ENCODE measurements at regions not wholly inside any gene's neighbourhood (a gene's known extent, or its start where the extent isn't known, plus 50 kb on each side); places are given as distances from the start of the nearest gene placed in this dataset.

DNA sequence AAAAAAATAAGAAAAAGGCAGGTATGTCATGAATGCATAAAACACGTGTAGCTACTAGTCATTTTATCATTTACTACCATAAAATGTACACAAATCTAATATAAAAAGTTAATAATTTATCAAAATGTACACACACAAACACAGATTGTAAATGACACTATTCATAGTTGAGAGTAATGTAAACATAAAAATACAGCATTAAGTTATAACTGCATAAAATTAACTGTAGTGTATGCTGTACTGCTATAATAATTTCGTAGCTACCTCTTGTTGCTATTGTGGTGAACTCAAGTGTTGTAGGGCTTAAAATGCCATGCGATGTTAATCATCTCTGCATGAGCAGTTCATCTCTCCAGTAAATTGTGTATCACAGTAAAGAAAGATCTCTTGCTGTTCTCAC is 170.0 kb downstream of the MRPL14 start:
- no peak overlapping the region for H3K4me3 ChIP-seq (ENCODE audit: control insufficient read depth, low read depth, low read length)
- no peak for DNase-seq (ENCODE audit: low read depth)
- TF ChIP-seq, protein P1, sequence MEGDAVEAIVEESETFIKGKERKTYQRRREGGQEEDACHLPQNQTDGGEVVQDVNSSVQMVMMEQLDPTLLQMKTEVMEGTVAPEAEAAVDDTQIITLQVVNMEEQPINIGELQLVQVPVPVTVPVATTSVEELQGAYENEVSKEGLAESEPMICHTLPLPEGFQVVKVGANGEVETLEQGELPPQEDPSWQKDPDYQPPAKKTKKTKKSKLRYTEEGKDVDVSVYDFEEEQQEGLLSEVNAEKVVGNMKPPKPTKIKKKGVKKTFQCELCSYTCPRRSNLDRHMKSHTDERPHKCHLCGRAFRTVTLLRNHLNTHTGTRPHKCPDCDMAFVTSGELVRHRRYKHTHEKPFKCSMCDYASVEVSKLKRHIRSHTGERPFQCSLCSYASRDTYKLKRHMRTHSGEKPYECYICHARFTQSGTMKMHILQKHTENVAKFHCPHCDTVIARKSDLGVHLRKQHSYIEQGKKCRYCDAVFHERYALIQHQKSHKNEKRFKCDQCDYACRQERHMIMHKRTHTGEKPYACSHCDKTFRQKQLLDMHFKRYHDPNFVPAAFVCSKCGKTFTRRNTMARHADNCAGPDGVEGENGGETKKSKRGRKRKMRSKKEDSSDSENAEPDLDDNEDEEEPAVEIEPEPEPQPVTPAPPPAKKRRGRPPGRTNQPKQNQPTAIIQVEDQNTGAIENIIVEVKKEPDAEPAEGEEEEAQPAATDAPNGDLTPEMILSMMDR (IDR thresholded peaks at IDR 0.05; ENCODE audit: control insufficient read depth, insufficient read depth, low read depth, low read length, missing control alignments) = no peak

DNA sequence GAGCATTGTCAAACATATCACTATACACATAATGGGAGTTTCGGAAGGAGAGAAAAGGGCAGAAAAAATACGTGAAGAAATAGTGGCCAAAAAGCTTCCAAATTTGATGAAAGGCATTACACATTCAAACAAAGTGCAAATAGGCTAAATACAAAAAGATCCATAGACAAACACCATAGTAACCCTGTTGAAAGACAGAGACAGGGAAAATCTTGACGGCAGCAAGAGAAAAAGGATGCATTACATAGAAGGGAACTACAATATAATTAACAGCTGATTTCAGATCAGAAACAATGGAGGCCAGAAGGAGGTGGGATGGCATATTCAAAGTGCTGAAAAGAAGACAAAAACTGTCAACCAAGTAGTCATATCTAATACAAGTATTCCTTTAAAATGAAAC is 170.8 kb downstream of the MRPL14 start:
- TF ChIP-seq, protein P1 (IDR thresholded peaks at IDR 0.05; ENCODE audit: control insufficient read depth, insufficient read depth, low read depth, low read length, missing control alignments) = no peak
- no peak for DNase-seq (ENCODE audit: low read depth)

DNA sequence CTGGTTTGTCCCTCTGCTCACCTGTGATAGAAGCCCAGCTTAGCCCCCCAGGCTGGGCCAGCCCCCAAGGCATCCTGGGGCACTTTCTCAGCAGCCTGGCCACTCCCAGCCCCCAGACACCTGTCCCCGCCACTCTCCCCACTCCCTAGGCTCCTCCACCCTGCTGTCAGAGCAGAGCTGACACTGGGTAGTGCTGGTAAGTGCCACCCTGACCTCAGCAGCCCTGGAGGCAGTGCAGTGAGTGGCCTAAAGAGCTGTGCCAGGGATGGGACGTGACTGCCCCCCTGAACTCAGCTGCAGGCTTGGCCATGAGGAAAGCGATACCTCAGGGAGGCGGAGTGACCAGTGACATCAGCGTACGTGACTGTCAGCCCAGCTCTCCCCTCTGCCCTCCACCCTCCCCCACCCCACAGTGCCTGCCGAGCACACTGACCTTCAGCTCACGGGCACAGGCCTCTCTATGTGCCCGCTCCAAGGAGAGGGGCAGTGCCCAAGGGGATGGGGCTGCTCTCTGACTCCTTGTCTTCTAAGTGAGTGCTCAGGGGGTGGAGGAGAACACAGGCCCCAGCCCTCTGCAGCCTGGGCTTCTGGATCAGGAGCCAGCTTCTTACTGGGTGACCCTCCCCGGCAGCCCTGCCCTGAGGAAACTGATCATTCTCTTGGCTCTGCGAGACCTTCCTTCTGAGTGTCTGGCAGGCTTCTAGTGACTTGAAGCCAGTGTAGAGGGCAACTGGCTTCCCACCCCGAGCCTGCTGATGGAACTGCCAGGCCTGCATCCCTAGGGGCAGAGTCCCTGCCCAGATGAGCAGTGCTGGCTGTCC is 172.7 kb downstream of the MRPL14 start:
- TF ChIP-seq, protein P1 (IDR thresholded peaks at IDR 0.05; ENCODE audit: control insufficient read depth, insufficient read depth, low read depth, low read length, missing control alignments) = no peak
- H3K4me3 ChIP-seq (ENCODE audit: control insufficient read depth, low read depth, low read length) = no peak overlapping the region
- DNase-seq (ENCODE audit: low read depth) = no peak

More for the DNA sequence above, 170.8 kb downstream of the MRPL14 start:
- no peak overlapping the region for H3K4me3 ChIP-seq (ENCODE audit: control insufficient read depth, low read depth, low read length)

- no peak overlapping the region for H3K4me3 ChIP-seq (ENCODE audit: control insufficient read depth, low read depth, low read length)
- TF ChIP-seq, protein P1 (IDR thresholded peaks at IDR 0.05; ENCODE audit: control insufficient read depth, insufficient read depth, low read depth, low read length, missing control alignments) = peak; percentile 53
- no peak for DNase-seq (ENCODE audit: low read depth)
Measured at GRCh38 chr6:43953794-43954310, 173.4 kb downstream of the MRPL14 start.

DNA sequence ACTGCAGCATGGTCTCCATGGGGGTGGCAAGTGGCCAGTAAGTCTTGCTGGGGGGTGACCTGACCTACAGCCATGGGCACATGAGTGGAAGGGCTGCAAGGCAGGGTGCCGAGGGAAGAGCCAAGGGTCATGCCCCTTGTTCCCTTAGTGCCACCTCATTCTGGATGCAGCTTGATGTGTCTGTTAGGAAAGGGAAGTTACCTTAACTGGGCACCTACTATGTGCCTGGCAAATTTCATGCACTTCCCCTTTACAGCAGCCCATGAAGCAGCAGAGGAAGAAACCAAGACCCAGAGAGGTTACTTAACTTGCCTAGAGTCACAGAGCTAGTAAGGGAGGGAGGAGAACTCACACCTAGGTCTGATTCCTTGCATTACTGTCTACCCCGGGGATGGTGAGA is 174.0 kb downstream of the MRPL14 start:
- TF ChIP-seq, protein P1 (IDR thresholded peaks at IDR 0.05; ENCODE audit: control insufficient read depth, insufficient read depth, low read depth, low read length, missing control alignments) = no peak
- H3K4me3 ChIP-seq (ENCODE audit: control insufficient read depth, low read depth, low read length) = no peak overlapping the region
- DNase-seq (ENCODE audit: low read depth) = no peak

DNA sequence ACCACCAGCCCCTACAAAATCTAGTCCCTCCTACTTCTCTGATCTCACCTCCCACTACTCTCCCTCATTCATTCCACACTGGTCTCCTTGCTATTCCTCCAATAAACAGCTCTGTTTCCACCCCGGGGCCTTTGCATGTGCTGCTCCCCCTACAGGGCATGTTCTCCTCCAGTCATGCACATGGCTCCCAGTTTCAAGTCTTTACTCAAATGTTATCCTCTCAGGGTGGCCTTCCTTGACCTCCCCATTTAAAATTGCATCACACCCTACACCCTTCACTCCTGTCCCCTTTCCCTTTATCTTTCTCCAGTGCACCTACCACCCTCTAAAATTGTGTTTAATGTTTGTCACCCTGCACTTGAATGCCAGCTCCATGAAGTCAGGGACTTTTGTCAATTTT is 174.5 kb downstream of the MRPL14 start:
- no peak overlapping the region for H3K4me3 ChIP-seq (ENCODE audit: control insufficient read depth, low read depth, low read length)
- DNase-seq (ENCODE audit: low read depth) = no peak
- TF ChIP-seq, protein P1 (IDR thresholded peaks at IDR 0.05; ENCODE audit: control insufficient read depth, insufficient read depth, low read depth, low read length, missing control alignments) = peak; percentile 15
